Right lobe of liver (tissue), 4 donors: ENCODE measurements at regions not wholly inside any gene's neighbourhood (a gene's known extent, or its start where the extent isn't known, plus 50 kb on each side); places are given as distances from the start of the nearest gene placed in this dataset.

ENCODE experiments used
- CTCF ChIP-seq, 4 donors: fragments of 200-600 bp in 3 of 4; fragments of 450-650 bp in 1 of 4; IDR thresholded peaks; one replicate each; pipeline versions ENCODE4 v1.5.1 to v1.8.0; 2016 to 2022; ENCODE audit warnings: antibody characterized with exemption in 4 of 4, mild to moderate bottlenecking in 2 of 4
- POLR2A ChIP-seq: fragments of 450-650 bp; IDR thresholded peaks from one replicate; pipeline ENCODE4 v1.6.1; 2017; ENCODE audit warnings: antibody characterized with exemption, mild to moderate bottlenecking
- donor health status: DM: no; HTN: no; CAD: no.
- donor health status: DM: no; HTN: no; CAD: no.
- donor health status: DM: no; HTN: yes; CAD: no.

GRCh38 chr3:193774916-193775285, 181.9 kb downstream of the OPA1 start:
- no peak for TF ChIP-seq CTCF (IDR thresholded peaks at IDR 0.05)
- no peak for TF ChIP-seq POLR2A
